GM04503 (cell line): ENCODE measurements at regions not wholly inside any gene's neighbourhood (a gene's known extent, or its start where the extent isn't known, plus 50 kb on each side); places are given as distances from the start of the nearest gene placed in this dataset.

Source experiments
- DNase-seq: peaks from one replicate; pipeline ENCODE4 v3.0.0-alpha.2; 2012; ENCODE audit warnings: low read depth

DNA sequence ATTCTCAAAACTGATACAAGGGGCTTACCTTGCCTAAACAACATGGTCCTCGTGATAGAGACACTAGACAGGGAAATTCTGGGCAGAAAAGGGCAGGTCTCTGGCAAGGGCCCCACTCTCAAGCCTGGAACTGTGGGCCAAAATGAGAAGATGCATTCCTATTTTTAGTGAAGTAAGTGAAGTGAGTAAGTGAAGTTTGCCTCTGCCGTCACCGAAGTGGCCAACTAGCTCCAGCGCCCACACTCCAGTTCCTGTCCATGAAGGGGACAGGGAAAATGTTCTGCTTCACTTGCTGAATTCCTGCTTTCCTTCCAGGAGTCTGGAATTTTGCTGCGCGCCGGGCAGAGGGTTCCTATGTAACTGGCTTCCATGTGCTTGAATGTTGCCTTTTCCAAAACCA, 1035.6 kb upstream of the TMEM132C start:
- no peak for DNase-seq

DNA sequence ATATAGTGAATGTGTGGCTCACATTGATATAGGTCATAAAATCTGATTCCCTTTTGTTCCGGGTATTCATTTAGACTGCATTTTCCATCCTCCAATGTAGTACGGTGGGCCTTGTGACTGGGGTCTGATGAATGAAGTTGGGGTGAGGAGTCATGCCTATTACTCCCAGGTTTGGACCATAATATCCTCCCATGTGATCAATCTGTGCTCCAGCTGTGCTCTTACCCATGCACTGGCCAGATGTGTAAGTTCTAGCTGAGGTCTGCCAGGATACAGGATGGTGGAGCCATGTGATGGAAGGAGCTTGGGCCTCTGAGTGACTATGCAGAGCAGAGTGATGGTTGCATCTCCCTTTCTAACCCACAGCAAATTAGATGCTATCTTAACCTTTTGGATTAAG, 1034.0 kb upstream of the TMEM132C start:
- DNase-seq, result no peak

DNA sequence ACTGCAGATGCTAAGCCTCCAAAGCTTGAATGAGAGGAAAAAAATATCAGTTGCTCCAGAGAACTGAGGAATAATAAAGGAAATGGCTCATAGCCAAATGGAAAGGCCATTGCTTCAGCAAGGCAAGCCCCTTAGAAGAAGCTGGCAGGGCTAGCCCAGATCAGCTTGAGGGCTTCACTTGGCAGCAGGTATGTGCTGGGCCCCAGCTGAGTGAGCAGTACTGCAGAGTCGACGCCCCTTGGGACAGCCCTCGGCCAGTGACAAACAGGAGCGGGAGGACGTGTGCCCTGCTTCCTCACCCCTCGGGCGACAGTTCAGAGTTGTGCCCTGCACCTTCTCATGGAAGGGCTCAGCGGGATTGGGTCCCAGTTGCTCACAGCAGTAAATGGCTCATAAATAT, 1031.2 kb upstream of the TMEM132C start:
- no peak for DNase-seq

DNA sequence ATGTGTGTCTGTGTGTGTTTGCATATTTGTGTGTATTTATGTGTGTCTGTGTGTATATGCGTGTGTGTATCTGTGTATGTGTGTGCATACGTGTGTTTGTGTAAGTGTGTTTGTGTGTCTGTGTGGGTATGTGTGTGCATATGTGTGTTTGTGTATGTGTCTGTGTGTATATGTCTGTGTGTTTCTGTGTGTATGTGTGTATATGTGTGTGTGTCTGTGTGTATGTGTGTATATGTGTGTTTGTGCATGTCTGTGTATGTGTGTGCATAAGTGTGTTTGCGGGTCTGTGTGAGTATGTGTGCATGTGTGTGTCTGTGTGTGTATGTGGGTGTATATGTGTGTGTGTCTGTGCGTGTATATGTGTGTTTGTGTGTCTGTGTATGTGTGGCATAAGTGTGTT, 1030.5 kb upstream of the TMEM132C start:
- no peak for DNase-seq

DNA sequence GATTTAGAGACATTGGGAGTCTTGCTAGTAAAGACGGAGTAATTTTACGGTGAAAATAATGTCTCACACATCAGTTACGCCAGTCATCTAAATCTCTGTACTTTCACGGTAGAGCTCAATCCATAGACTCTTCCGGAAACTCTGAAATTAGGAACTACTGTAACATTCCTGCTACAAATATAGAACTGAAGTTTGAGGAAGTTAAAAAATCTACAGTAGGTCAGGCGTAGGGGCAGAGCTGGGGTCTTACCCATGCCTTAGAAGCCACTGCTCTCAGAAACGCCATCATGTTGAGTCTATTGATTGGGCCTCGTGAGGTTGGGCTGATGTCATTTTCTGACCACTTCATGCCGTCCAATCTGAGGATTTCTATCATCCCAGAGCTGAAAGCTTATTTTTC, 1029.8 kb upstream of the TMEM132C start:
- no peak for DNase-seq

DNA sequence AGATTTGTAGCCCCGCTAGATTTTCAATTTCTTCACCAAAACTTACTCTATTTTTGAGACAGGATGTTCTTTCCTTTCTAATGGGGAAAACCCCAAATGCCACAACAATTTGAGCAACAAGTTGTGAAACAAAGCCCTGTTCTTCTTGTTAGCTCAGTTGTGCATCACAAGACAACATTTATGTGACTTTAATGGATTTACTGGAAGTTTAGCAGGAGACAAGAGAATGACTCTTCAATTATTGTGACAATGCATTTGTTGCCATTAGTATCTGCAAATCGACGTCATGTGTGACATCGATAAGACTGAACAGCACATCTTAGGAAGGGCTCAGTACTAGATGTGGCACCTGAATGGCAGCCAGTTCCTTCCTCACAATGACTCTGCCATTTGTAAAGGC, 1028.9 kb upstream of the TMEM132C start:
- DNase-seq, result no peak

DNA sequence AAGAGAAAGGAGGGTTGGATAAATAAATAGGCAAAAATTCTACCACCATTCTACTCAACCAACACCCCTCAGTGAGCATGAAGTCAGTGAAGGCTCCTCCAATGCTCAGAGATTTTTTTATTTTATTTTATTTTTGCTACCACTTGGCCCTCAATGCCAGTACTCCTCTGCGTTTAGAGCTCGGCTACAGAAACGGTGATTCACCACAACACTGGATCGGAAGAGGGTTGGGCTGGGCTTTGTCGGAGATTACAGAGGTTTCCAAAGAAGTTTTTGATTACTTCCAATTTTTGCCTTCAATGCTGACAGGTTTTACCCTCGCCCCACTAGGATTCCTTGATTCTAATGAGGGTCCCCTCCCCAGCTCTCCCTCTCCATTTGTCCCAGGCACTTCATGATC, 1027.2 kb upstream of the TMEM132C start:
- DNase-seq, result no peak

DNA sequence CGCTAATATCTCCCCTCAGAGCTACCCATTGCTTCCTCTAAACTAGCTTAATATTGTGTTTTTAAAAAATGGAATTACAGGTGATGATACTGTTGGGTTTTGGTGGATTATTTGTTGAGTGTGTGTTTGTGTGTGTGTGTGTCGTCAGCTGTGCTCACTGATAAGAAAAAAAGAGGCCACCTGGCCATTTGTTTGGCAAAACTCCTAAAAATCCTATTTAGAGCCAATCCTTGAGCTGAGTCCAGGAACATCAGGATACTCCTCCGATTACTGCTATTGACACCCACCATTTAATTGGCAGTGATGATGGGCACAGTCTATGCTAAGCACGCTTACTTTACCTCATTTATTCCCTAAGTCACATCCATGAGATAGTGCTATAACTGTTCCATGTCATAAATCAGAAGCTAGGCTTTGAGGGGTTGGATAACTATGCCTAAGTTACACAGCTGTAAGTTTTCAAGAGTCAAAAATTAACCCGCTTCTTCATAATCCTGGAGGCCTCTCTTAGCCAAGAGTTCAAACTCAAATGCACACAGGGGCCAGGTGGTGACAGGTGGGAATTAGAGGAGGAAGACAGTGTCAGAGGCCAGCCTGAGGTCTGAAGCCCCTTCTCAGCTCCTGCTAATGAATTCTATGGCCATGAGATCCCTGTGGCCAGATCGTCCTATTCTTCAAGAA, 1026.6 kb upstream of the TMEM132C start:
- DNase-seq, result no peak

DNA sequence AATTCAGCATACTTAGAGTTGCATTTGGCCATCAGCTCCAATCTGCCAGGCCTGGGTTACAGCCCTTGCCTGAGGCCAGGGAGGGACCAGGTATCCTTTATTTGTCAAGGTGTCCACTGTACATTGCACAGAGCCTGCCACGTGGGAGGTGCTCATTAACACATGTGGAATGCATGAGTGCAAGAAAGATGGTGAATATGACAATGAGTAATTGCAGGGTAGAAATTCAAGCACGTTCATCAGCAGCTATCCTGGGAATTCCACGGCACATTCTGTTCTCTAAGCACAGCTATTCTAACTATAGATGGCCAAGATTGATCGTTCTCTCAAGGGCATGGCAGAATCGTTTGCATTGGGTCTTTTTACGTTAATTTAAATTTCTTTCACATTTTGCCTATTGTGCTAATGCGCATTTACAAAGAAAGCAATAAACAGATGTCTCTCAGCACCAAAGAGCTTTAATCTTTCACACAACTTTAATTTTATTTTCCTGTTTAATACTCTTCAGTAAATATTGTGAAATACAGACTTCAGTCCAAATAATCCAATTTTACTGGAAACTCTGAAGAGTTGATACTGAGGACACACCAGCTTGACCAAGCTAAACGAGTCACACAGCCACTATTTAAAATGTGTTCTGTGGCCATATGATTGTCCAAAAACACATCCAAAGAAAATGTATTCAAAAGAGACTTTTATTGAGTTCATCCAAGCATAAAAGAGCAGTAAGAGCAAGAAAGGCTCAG, 1025.7 kb upstream of the TMEM132C start:
- no peak for DNase-seq

DNA sequence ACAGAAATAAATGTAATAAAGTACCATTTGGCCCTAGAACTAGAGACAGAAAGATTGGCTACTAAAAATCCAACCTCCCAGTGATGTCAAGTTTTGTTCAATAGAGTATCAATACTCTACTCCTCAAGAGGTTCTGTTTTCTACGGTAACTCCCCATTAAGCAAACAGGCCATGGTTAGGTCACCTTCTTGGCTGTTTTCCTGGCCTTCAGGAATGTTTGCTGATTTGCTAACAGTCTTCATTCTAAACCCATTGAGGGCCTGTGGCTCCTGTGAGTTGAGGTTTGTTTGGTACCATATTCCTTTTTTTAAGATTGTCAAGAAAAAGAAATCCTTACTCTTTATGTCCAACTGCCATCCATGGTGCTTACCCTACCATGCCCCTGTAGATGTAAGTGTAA, 1022.0 kb upstream of the TMEM132C start:
- DNase-seq, result no peak

DNA sequence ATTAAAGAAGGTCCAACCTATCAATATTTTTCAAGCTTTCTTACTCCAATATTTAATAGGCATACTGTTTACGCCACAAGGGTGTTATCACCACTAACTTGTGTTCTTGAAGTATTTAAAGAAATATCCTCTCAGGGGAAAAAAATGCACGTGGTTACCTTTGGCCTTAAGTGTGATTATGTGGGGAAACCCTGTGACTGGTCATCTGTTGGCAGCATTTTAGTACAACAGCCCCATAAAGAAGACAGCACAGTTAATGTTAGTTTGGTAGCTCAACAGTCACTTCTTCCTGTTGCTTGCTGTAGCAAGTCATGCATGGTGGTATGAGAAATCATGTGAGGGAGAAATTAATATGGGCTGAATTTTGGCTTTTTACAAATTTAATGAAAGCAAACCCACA, 1021.5 kb upstream of the TMEM132C start:
- DNase-seq, result no peak

DNA sequence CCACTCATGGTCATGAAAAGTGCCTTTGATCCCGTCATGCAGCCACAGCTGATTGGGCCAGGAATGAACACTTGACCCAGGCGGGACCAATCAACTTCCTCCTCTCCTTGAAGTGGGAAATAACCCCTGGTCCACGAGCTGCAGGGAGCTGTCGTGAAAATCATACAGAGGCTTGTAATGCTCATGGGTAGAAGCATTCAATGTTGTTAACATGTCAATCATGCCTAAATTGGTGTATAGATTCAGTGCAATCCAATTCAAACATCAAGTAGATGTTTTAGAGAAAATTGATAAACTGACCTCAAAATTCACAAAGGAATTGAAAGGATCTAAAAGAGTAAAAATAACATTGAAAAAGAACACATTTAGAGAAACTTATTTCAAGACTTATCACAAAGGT, 1019.0 kb upstream of the TMEM132C start:
- DNase-seq, result no peak

DNA sequence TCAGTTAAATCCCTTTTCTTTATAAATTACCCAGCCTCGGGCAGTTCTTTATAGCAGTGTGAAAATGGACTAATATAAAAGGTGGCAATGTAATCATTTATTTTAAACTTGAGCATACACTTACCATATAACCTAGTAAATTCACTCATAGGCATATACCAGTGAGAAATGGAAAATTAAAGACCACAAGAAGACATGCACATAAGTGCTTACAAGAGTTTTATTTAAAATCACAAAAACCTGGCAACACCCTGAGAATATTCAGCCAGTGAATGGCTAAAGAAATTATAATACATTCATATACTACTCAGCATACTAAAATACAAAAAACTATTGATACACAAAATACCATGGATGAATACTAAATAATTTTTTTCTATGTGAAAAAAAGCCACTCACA, 1017.5 kb upstream of the TMEM132C start:
- no peak for DNase-seq

DNA sequence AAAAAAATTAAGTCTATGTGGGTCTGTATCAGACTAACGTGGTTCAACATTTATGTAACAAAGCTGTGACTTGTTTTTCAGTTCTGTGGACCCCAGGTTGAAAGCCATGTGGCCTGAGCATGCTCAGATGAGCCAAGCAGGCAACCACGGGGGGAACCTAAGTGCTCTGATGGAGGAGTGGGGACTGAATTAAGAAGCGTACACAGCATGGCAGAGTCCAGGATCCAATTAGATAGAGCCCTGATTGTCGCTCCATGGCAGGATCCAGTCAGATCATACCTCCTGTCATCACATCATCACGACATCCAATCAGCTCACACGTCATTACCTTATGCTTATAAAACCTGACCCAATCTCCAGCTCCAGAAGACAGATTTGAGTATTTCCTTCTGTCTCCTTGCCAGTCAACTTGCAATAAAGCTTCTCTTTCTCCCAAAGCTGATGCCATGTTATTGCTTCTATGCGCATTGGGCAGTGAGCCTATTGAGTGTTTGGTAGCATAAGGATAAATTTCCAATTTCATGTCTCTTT, 1013.1 kb upstream of the TMEM132C start:
- no peak for DNase-seq

DNA sequence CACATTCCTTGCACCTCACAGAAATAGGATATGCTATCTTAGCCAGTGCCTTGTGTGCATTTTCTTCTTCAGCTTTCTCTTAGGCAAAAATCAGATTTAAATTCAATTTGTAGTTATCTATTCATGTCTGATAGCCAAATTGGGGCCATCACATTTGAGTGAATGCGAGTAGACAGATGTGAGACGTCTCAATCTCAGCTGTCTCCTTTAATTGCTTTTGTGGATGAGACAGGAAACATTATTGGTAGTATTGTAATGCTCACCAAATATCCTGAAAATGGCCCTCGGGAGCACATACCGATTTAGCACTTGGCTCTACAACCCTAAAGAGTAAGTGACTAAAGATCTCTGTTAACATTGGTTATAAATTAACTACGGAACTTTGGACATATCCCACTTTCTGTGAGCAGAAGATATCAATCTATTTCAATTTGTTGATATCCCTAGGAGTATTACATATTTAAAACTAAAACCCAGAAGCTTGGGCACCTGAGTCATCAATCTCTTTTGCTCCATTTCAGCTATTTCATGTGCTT, 1012.5 kb upstream of the TMEM132C start:
- no peak for DNase-seq

DNA sequence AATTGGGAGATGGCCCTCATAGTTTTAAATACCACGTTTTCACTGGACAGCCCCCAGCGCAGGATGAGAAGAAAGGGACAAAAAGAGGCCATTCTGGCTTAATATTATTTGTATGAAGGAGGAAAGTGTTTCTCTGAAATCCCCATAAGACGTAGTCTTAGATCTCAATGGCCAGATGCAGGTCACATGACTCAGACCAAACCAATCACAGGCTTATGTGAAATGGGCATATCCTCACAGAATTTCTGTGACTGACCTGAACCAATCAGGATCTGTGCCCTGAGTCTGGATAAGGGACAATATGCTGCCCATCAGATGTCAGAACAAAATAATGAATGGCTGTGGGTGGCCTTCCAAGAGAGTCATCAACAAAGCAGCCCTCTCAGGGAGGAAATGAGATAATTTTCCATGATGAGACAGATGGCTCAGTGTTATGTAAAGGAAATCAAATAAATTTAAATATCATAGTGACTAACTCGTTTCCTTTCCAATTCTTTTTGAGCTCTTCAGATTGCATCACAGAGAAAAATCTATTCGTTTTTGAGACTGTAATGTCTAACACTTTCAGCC, 1009.5 kb upstream of the TMEM132C start:
- no peak for DNase-seq

DNA sequence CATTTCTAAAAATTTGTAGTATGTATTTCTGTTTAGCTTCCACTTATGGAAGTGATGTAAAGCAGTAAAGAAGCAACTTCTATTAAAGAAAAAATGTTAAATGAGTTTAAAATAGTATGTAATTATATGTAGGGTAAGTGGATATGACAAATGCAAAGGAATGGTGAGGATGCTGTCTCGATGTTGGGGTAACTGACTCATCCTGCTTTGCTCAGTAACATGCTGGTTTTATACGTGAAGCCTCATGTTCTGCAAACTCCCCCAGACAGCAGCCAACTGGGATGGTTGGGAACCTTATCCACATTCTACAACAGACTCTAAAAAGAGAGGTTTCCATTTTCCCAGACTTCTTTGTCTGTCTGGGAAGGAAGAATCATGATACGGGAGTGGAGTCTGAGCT, 1006.4 kb upstream of the TMEM132C start:
- no peak for DNase-seq

DNA sequence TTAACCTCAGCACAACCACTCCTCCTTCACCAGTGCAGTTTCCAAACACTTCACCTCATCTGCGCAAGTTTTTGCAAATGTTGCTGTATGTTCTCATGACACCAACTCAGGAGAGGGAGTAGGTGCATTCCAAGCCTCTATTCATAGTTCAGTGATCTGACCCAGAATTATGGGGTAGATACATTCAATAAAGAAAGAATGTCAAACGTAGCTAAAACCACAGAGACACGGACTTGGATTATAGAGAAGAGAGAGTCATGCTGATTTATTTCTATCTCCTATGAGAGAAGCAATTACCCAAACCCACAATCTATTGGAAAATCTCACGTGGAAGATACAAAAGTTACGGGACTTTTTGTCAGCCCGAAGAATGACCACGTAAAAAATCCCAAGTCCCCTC, 1006.0 kb upstream of the TMEM132C start:
- peak; percentile 51 for DNase-seq

DNA sequence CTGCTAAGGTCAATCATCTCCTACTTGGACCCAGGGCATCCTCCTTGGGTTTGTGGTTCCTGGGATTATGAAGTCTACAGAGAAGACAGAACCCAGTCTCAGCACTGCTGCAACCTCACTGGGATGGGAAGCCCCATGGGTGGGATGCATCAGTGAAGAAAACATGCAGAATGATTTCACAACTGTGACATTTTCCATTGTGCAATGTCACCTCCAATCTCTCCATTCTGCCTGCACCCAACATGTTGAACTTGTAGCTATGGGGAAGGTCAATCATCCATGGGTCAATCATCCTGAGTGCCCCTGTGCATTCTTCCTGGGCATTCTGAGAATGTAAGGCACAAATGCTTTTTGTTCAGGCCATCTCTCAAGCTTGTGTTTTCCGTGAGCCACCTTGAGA, 1004.4 kb upstream of the TMEM132C start:
- DNase-seq, result no peak

DNA sequence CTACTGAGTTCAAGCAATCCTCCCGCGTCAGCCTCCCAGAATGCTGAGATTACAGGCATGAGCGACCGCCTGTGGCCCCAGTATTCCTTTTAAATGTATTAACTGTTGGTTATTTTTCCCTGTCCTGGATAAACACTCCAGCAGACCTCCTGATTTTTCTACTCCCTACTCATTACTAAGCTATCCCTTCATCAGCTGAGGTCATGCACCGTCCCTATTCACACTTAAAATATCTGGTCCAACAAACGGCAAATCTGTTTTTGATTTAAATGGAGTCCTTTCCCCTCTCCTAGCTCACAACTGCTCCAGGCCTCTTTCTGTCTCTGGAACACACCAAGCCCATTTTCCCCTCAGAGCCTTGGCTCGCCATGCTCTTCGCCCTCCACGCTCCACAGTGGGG, 1003.3 kb upstream of the TMEM132C start:
- no peak for DNase-seq

DNA sequence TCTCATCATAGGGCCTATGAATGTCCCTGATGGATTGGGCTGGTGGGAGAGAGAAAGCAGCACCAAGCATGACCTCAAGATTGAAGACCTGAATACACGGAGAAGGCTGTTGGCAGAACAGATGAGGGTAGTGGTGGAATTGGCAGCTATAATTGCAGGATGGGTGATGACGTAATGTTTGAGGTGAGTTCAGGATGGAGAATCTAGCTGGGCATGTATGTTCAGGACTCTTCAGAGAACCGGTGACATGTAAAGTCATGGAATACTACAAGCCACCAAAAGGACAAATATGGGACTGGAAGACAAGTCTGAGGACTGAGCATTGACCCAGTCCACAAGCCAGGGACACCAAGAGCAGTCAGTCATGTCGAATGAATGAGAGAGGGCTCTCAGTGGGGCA, 999.8 kb upstream of the TMEM132C start:
- no peak for DNase-seq

DNA sequence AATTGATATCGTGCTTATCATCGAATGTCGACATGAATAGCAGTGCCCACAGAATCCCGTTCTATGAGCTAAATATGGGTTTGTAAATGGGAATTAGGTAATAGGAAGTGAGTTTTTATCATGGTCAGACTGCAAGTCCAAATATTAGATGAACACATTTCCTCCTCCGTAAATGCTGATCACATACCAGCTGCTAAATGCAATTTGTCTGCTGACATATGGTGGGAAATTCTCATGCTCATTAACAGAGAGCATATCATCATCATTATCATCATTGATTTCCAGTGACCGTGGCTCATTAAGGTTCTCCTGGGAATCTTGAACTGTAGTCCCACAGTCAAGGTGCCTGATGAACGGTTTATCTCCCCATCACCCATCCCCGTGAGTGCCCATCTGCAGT, 998.8 kb upstream of the TMEM132C start:
- DNase-seq, result no peak
